HG03064 (cell line): ENCODE measurements at regions not wholly inside any gene's neighbourhood (a gene's known extent, or its start where the extent isn't known, plus 50 kb on each side); places are given as distances from the start of the nearest gene placed in this dataset.

ENCODE experiments used
- ATAC-seq: cut with Tn5 transposase; IDR thresholded peaks from one replicate; pipeline ENCODE4 v1.9.1; 2021; ENCODE audit warnings: low read depth; ENCODE audit not compliant: unreplicated experiment

- ATAC-seq = no peak
These were observed 412.9 kb upstream of the SUCLG2 start for GRCh38 chr3:68067314-68067713.

GRCh38 chr3:68062926-68063325 is 408.5 kb upstream of the SUCLG2 start:
- ATAC-seq = no peak

- ATAC-seq = no peak
These were observed 406.5 kb upstream of the SUCLG2 start for GRCh38 chr3:68060910-68061309.

- ATAC-seq = no peak
These were observed 405.8 kb upstream of the SUCLG2 start for GRCh38 chr3:68060191-68060590.

GRCh38 chr3:68059628-68060152 is 405.3 kb upstream of the SUCLG2 start:
- no peak for ATAC-seq

GRCh38 chr3:68057637-68058320 is 403.4 kb upstream of the SUCLG2 start:
- no peak for ATAC-seq

GRCh38 chr3:68056556-68056955 is 402.1 kb upstream of the SUCLG2 start:
- no peak for ATAC-seq

- no peak for ATAC-seq
These were observed 400.8 kb upstream of the SUCLG2 start for GRCh38 chr3:68055215-68055614.

GRCh38 chr3:68049776-68050175 is 395.4 kb upstream of the SUCLG2 start:
- no peak for ATAC-seq

GRCh38 chr3:68045976-68046375 is 391.6 kb upstream of the SUCLG2 start:
- no peak for ATAC-seq

- no peak for ATAC-seq
These were observed 379.5 kb upstream of the SUCLG2 start for GRCh38 chr3:68033867-68034266.

- ATAC-seq = no peak
These were observed 377.8 kb upstream of the SUCLG2 start for GRCh38 chr3:68032209-68032608.

- ATAC-seq = no peak
These were observed 370.8 kb upstream of the SUCLG2 start for GRCh38 chr3:68025189-68025588.

- no peak for ATAC-seq
These were observed 365.5 kb upstream of the SUCLG2 start for GRCh38 chr3:68019876-68020275.

- ATAC-seq = no peak
These were observed 363.9 kb upstream of the SUCLG2 start for GRCh38 chr3:68018275-68018674.

GRCh38 chr3:68017069-68017468 is 362.7 kb upstream of the SUCLG2 start:
- ATAC-seq = no peak

- no peak for ATAC-seq
These were observed 355.5 kb upstream of the SUCLG2 start for GRCh38 chr3:68009900-68010299.

- no peak for ATAC-seq
These were observed 353.3 kb upstream of the SUCLG2 start for GRCh38 chr3:68007621-68008226.

- no peak for ATAC-seq
These were observed 352.2 kb upstream of the SUCLG2 start for GRCh38 chr3:68006646-68007045.

GRCh38 chr3:68004091-68004490 is 349.7 kb upstream of the SUCLG2 start:
- ATAC-seq = no peak

GRCh38 chr3:67998281-67998680 is 343.9 kb upstream of the SUCLG2 start:
- ATAC-seq = no peak

- no peak for ATAC-seq
These were observed 340.8 kb upstream of the SUCLG2 start for GRCh38 chr3:67995206-67995605.
